ENCODE measurements at regions not wholly inside any gene's neighbourhood (a gene's known extent, or its start where the extent isn't known, plus 50 kb on each side); places are given as distances from the start of the nearest gene placed in this dataset.

GRCh38 chr17:77555741-77556291 is 402.7 kb upstream of the TNRC6C start (continued):
- no peak for TF ChIP-seq NR2F2 (IDR thresholded peaks at IDR 0.05)
- TF ChIP-seq YY1 (IDR thresholded peaks at IDR 0.05), result no peak
- no peak for TF ChIP-seq ATF3 (IDR thresholded peaks at IDR 0.05)
- TF ChIP-seq EGR1 (IDR thresholded peaks at IDR 0.05; ENCODE audit: low read depth in 2 of 2), result no peak
- no peak for TF ChIP-seq HNF4G (IDR thresholded peaks at IDR 0.05)
- no peak for TF ChIP-seq FOXA2 (IDR thresholded peaks at IDR 0.05)
- TF ChIP-seq RXRA (IDR thresholded peaks at IDR 0.05), result no peak

GRCh38 chr17:77556383-77557061 is 402.0 kb upstream of the TNRC6C start:
- Histone ChIP-seq H3K9me3 (ENCODE audit: control insufficient read depth in 4 of 4, low read length in 3 of 4) (no peaks in the 10 kb centered on the region), H3K27ac (ENCODE audit: low read depth in 1 of 2, low read length in 2 of 2) (no peak overlapping the region), H3K27me3 (ENCODE audit: control insufficient read depth in 4 of 4, insufficient read depth in 4 of 4, low read length in 3 of 4) (peaks cover 0 to 6% (median 0%) of the 10 kb centered on the region in 4 donors), H3K4me3 (ENCODE audit: low read depth in 1 of 3, low read length in 3 of 3) (no peak overlapping the region), H3K36me3 (ENCODE audit: control insufficient read depth in 4 of 4, insufficient read depth in 3 of 4, low read depth in 1 of 4, low read length in 3 of 4) (no peaks in the 10 kb centered on the region), H3K9ac (ENCODE audit: low read depth in 1 of 2, low read length in 2 of 2) (no peak overlapping the region), H3K4me1 (ENCODE audit: control insufficient read depth in 4 of 4, insufficient read depth in 4 of 4, low read length in 3 of 4) (no peaks in the 10 kb centered on the region)
- DNase-seq (ENCODE audit: low spot score), result no peak
- TF ChIP-seq REST (IDR thresholded peaks at IDR 0.05) (no peak), HNF4A (conservative IDR thresholded peaks at IDR 0.05) (no peak), GABPA (IDR thresholded peaks at IDR 0.05 in 1 of 2, conservative IDR thresholded peaks at IDR 0.05 in 1 of 2) (no peak), CTCF (IDR thresholded peaks at IDR 0.05; ENCODE audit: low read depth, low read length, missing input control) (no peak)
- 61% methylated on average over 14 of the region's 14 CpGs for WGBS

GRCh38 chr17:77558846-77559626 is 399.5 kb upstream of the TNRC6C start:
- no peak for DNase-seq (ENCODE audit: low spot score)
- H3K27me3 ChIP-seq (ENCODE audit: control insufficient read depth in 4 of 4, insufficient read depth in 4 of 4, low read length in 3 of 4), result peaks cover 0 to 6% (median 0%) of the 10 kb centered on the region in 4 donors
- no peak overlapping the region for H3K27ac ChIP-seq (ENCODE audit: low read depth in 1 of 2, low read length in 2 of 2)
- H3K36me3 ChIP-seq (ENCODE audit: control insufficient read depth in 4 of 4, insufficient read depth in 3 of 4, low read depth in 1 of 4, low read length in 3 of 4), result no peaks in the 10 kb centered on the region
- 74% methylated on average over 12 of the region's 12 CpGs for whole genome bisulfite sequencing
- no peak overlapping the region for H3K4me3 ChIP-seq (ENCODE audit: low read depth in 1 of 3, low read length in 3 of 3)
- no peaks in the 10 kb centered on the region for H3K4me1 ChIP-seq (ENCODE audit: control insufficient read depth in 4 of 4, insufficient read depth in 4 of 4, low read length in 3 of 4)
- TF ChIP-seq FOXA2 (IDR thresholded peaks at IDR 0.05), result no peak
- TF ChIP-seq CTCF (IDR thresholded peaks at IDR 0.05; ENCODE audit: low read depth, low read length, missing input control), result no peak
- no peak for TF ChIP-seq RXRA (IDR thresholded peaks at IDR 0.05)
- no peak for TF ChIP-seq GABPA (IDR thresholded peaks at IDR 0.05 in 1 of 2, conservative IDR thresholded peaks at IDR 0.05 in 1 of 2)
- no peak for TF ChIP-seq JUND (IDR thresholded peaks at IDR 0.05)
- no peak for TF ChIP-seq YY1 (IDR thresholded peaks at IDR 0.05)
- no peak for TF ChIP-seq FOXA1 (IDR thresholded peaks at IDR 0.05)
- no peak for TF ChIP-seq ATF3 (IDR thresholded peaks at IDR 0.05)
- no peak for TF ChIP-seq SP1 (IDR thresholded peaks at IDR 0.05)
- no peak for TF ChIP-seq NR2F2 (IDR thresholded peaks at IDR 0.05)
- TF ChIP-seq REST (IDR thresholded peaks at IDR 0.05), result no peak
- no peaks in the 10 kb centered on the region for H3K9me3 ChIP-seq (ENCODE audit: control insufficient read depth in 4 of 4, low read length in 3 of 4)
- H3K9ac ChIP-seq (ENCODE audit: low read depth in 1 of 2, low read length in 2 of 2), result no peak overlapping the region

Measured in liver (tissue), 8 donors.